ENCODE measurements at regions not wholly inside any gene's neighbourhood (a gene's known extent, or its start where the extent isn't known, plus 50 kb on each side); places are given as distances from the start of the nearest gene placed in this dataset.

GRCh38 chrX:38974542-38974941, 173.3 kb downstream of the MID1IP1 start:
- Histone ChIP-seq H3K4me3 (ENCODE audit: low read depth in 1 of 3, low read length in 3 of 3) (no peak overlapping the region), H3K9ac (ENCODE audit: low read depth in 1 of 2, low read length in 2 of 2) (no peak overlapping the region), H3K36me3 (ENCODE audit: control insufficient read depth in 4 of 4, insufficient read depth in 3 of 4, low read depth in 1 of 4, low read length in 3 of 4) (no peaks in the 10 kb centered on the region), H3K4me1 (ENCODE audit: control insufficient read depth in 4 of 4, insufficient read depth in 4 of 4, low read length in 3 of 4) (no peaks in the 10 kb centered on the region), H3K27me3 (ENCODE audit: control insufficient read depth in 4 of 4, insufficient read depth in 4 of 4, low read length in 3 of 4) (no peaks in the 10 kb centered on the region), H3K9me3 (ENCODE audit: control insufficient read depth in 4 of 4, low read length in 3 of 4) (no peaks in the 10 kb centered on the region), H3K27ac (ENCODE audit: low read depth in 1 of 2, low read length in 2 of 2) (no peak overlapping the region)
- WGBS: 96% methylated on average over 3 of the region's 3 CpGs
- TF ChIP-seq NR2F2 (IDR thresholded peaks at IDR 0.05) (no peak), HNF4G (IDR thresholded peaks at IDR 0.05) (no peak), HNF4A (conservative IDR thresholded peaks at IDR 0.05) (no peak), FOXA2 (IDR thresholded peaks at IDR 0.05) (no peak)
- DNase-seq (ENCODE audit: low spot score): no peak

GRCh38 chrX:38975368-38975942, 174.2 kb downstream of the MID1IP1 start:
- no peaks in the 10 kb centered on the region for H3K4me1 ChIP-seq (ENCODE audit: control insufficient read depth in 4 of 4, insufficient read depth in 4 of 4, low read length in 3 of 4)
- H3K36me3 ChIP-seq (ENCODE audit: control insufficient read depth in 4 of 4, insufficient read depth in 3 of 4, low read depth in 1 of 4, low read length in 3 of 4): no peaks in the 10 kb centered on the region
- no peaks in the 10 kb centered on the region for H3K27me3 ChIP-seq (ENCODE audit: control insufficient read depth in 4 of 4, insufficient read depth in 4 of 4, low read length in 3 of 4)
- H3K9me3 ChIP-seq (ENCODE audit: control insufficient read depth in 4 of 4, low read length in 3 of 4): no peaks in the 10 kb centered on the region
- DNase-seq (ENCODE audit: low spot score): no peak
- no peak overlapping the region for H3K9ac ChIP-seq (ENCODE audit: low read depth in 1 of 2, low read length in 2 of 2)
- H3K27ac ChIP-seq (ENCODE audit: low read depth in 1 of 2, low read length in 2 of 2): no peak overlapping the region
- H3K4me3 ChIP-seq (ENCODE audit: low read depth in 1 of 3, low read length in 3 of 3): no peak overlapping the region
- TF ChIP-seq ZBTB33 (IDR thresholded peaks at IDR 0.05) (no peak), RXRA (IDR thresholded peaks at IDR 0.05) (no peak), ATF3 (IDR thresholded peaks at IDR 0.05) (no peak), JUND (IDR thresholded peaks at IDR 0.05) (no peak)

- Histone ChIP-seq H3K4me1 (ENCODE audit: control insufficient read depth in 4 of 4, insufficient read depth in 4 of 4, low read length in 3 of 4) (peaks cover 0 to 4% (median under 1%) of the 10 kb centered on the region in 4 donors), H3K27me3 (ENCODE audit: control insufficient read depth in 4 of 4, insufficient read depth in 4 of 4, low read length in 3 of 4) (no peaks in the 10 kb centered on the region), H3K36me3 (ENCODE audit: control insufficient read depth in 4 of 4, insufficient read depth in 3 of 4, low read depth in 1 of 4, low read length in 3 of 4) (no peaks in the 10 kb centered on the region), H3K9ac (ENCODE audit: low read depth in 1 of 2, low read length in 2 of 2) (no peak overlapping the region), H3K4me3 (ENCODE audit: low read depth in 1 of 3, low read length in 3 of 3) (no peak overlapping the region), H3K9me3 (ENCODE audit: control insufficient read depth in 4 of 4, low read length in 3 of 4) (no peaks in the 10 kb centered on the region), H3K27ac (ENCODE audit: low read depth in 1 of 2, low read length in 2 of 2) (no peak overlapping the region)
- WGBS: 68% methylated on average over 3 of the region's 3 CpGs
- TF ChIP-seq MAX (IDR thresholded peaks at IDR 0.05) (no peak), HNF4A (conservative IDR thresholded peaks at IDR 0.05) (no peak), NR2F2 (IDR thresholded peaks at IDR 0.05) (no peak), YY1 (IDR thresholded peaks at IDR 0.05) (no peak), ATF3 (IDR thresholded peaks at IDR 0.05) (no peak), TAF1 (conservative IDR thresholded peaks at IDR 0.05) (no peak), RAD21 (IDR thresholded peaks at IDR 0.05) (no peak), GABPA (IDR thresholded peaks at IDR 0.05 in 1 of 2, conservative IDR thresholded peaks at IDR 0.05 in 1 of 2) (no peak), HNF4G (IDR thresholded peaks at IDR 0.05) (no peak), RXRA (IDR thresholded peaks at IDR 0.05) (no peak), FOXA1 (IDR thresholded peaks at IDR 0.05) (no peak)
- peak; percentile 35 for DNase-seq (ENCODE audit: low spot score)
Measured at GRCh38 chrX:38982370-38982769, 181.1 kb downstream of the MID1IP1 start.
